HG02973 (cell line): ENCODE measurements at regions not wholly inside any gene's neighbourhood (a gene's known extent, or its start where the extent isn't known, plus 50 kb on each side); places are given as distances from the start of the nearest gene placed in this dataset.

ENCODE experiments used
- ATAC-seq: cut with Tn5 transposase; IDR thresholded peaks from one replicate; pipeline ENCODE4 v1.9.1; 2021; ENCODE audit warnings: moderate library complexity; ENCODE audit not compliant: unreplicated experiment

- ATAC-seq = no peak
Measured at GRCh38 chr9:89744255-89744648, 139.4 kb downstream of the GADD45G start.

- no peak for ATAC-seq
Measured at GRCh38 chr9:89744730-89745129, 139.9 kb downstream of the GADD45G start.

DNA sequence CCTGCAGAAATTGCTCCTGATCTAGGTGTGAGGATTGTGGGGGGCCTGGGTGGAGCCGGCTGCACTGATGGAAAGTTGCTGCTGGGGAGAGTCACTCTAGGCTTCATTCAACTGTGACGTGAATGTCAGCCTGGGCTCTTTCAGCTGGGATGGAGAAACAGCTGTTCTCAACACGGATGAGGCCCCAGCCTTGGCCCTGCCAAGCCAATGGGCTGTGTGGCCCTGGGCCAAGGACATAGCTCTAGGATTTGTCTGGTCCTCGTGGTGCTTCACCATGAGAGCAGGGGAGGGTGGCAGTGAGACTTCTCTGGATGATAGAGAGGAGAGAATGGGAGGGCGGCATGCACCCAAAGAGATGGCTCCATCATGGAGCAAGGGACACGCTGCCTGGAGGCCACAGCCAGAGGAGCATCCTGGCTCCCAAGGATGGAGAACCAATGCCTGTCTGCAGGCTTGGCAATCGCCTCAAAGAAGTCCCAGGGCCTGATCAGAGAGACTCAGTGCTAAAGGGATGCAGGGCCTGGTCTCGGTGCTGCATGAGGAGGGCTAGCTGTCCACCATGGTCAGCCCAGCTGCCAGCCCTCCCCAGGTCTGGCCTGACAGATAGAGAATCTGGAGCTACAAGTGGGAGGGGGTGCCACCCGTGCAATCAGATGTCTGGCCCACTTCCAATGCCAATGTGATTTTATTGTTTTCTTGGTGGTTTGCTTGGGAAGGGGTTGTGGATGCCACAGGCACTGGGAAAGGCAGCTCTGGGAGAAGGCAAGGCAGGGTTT is 141.0 kb downstream of the GADD45G start:
- ATAC-seq = no peak

DNA sequence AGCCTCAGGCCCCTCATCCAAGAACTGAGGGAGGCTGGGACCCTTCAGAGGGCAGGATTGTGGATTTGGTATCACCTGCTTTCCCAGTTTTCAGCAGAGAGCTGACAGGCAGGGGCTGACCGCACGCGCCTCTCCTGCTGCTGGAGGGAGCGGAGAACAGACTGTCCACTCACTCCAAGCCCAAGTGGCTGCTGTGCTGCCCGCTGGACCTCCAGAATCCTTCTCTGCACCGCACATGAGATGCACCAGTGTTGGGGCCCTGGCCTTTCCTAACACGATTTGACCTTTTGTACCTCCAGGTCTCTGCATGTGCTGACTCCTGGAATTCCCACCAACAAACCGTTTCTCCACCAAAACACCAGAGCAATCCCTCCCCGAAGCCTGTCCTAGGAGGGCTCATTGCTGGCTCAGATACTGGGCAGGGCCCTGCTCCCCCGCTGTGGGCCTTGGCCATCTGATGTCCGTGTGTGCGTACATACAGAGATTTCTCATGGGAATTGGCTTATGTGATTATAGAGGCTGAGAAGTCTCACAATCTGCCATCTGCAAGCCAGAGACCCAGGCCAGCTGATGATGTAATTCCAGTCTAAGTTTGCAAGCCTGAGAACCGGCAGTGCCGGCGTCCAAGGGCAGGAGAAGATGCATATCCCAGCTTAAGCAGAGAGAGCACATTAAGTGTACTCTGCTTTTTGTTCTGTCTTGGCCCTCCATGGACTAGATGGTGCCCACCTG is 141.7 kb downstream of the GADD45G start:
- no peak for ATAC-seq

DNA sequence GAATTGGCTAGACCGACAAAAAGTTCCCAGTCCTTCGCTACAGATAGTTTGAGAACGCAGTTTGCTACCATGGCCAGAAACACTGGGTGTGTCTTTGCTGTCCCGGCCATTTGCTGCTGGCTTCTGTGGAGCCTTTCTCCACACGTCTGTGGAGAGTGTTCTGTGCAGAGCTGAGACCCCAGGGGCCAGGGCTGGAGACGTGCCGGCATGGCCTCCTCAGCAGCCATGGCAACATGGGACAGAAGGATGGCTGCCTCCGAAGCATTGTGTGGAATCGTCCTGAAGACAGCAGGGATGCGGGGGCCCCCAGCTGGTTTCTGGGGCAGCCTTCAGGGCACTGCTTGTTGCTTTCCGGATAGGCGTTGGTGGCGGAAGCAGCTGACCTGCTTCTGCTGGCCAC is 142.8 kb downstream of the GADD45G start:
- no peak for ATAC-seq

DNA sequence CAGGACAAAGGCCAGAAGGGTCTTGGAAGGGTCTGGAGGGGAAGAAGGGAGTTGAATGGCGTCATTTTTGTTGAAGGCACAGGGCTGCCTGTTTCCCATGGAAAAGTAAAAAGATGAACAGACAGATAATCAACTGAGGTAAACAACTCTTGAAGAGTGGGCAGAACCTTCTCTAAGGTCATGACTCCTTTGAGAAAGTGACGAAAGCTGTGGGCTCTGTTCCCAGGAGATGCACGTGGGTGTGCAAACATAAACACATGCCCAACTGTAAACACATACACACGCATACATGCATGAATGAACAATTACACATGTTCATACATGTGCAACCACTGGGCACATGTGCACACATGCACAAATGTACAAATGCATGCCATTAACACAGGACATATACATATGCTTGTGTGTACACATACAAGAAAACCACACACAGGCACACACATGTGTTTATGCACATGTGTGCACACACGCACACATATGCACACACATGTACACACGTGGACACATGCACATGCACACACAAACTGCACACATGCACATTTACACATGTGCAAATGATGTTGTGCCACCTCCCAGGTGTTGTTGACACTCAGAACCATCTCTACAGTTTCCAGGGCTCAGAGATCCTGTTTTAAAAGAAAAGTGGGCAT is 143.3 kb downstream of the GADD45G start:
- ATAC-seq = no peak

- ATAC-seq = no peak
Measured at GRCh38 chr9:89748831-89749499, 144.2 kb downstream of the GADD45G start.

DNA sequence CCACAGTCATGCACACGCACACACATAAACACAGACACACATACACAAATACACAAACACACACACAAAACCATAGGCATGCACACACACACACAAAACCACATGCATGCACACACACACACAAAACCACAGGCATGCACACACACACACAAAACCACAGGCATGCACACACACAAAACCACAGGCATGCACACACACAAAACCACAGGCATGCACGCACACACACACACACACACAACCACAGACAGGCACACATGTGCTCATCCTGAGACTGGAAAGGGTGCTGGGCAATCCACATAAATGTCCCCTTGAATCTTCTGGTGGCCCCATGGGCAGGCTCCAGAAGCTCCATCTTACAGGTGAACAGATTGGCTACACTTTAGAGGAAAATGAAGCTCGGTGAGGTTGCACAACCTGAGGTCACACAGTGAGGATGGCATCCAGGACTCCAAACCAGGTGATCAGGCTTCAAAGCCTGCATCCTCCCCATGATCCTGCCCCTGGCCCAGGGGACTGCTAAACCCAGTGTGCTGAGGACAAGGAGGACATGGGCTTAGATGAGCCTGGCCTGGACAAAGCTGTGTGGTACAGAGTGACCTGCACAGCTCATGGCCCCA is 144.8 kb downstream of the GADD45G start:
- ATAC-seq = no peak

- ATAC-seq = no peak
Measured at GRCh38 chr9:89750117-89750791, 145.4 kb downstream of the GADD45G start.

GRCh38 chr9:89751079-89751825 is 146.4 kb downstream of the GADD45G start:
- no peak for ATAC-seq

DNA sequence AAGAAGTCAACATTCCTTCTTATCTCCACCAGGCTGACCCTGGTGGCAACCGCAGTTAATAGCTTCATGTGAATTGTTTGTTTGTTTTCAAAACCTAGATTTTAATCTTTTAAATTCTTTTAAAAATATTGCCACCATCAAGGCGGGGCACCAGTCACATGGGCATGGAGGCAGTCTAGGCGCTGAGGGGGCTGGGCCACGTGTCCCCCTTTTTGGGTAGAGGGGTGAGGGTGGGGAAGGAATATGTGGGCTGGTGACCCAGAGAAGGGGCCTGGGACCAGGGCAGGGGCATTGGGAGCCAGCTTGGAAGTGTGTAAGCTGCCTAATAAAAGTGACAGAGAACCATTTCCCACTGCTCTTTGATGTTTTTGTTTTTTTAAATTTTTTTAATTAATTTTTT is 147.3 kb downstream of the GADD45G start:
- ATAC-seq = no peak

- no peak for ATAC-seq
Measured at GRCh38 chr9:89753472-89754055, 148.8 kb downstream of the GADD45G start.

- ATAC-seq = no peak
Measured at GRCh38 chr9:89754193-89754592, 149.4 kb downstream of the GADD45G start.

GRCh38 chr9:89755821-89756220 is 151.0 kb downstream of the GADD45G start:
- ATAC-seq = no peak

DNA sequence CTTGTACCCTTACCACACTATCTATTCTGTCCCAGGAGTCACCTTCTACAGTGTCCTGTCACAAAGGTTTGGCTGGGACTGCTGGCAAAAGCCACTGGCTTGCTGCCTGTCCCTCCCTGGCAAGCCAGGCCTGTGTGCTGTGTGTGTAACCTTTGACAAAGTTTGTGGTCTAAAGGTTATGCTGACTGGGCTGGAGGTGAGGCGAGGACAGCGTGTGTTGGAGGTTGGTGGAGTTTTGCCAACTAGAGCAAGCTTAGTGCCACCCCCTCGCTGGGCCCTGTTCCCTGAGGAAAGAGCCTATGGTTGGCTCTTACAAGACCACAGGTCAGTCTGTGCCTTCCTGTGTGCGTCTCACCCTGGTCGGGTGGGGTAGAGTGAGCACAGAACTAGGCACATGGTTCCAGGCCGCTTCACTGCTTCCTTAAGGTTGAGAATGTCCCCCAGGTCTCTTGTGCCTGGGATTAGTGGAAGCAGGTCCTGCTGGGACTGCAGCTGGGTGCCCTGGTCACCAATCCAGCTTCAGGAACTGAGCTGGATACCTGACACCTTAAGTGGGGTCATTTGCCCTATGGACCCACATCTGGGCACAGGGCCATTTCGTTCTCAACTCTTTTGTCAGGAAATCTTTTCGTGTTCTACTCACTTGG is 152.2 kb downstream of the GADD45G start:
- ATAC-seq = no peak

DNA sequence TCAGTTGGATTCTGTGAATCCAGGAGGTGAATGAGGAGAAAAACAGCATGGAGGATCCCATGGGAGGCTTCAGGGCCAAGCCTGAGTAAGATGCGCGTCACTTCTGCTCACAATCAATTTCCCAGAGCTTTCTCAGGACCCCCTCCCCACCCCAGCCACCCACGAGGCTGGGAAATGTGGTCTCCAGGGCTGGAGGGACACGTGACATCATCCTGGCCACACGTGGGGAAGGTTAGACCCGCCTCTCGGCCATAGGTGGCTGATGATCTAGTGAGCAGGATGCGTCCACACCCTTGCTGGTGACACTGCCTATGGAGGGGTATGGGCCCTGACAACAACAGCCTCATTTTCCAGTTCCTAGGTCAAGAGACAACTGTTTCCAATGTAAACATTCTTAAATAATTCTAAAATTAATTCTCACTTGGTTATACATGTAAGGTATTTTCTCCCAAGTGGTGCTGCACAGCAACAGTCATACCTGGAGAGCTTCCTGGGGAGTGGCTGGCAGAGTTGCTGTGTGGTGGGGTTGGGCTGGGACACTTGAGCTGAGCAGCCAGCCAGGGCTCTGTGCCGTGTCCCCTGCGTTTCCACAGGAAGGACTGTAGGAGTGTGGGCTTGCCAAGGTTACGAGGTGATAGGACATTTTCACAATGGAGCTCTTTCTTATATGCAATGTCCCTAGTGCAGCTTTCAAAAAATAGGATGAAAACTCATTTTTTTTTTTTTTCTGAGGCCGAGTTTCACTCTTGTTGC is 153.1 kb downstream of the GADD45G start:
- no peak for ATAC-seq

GRCh38 chr9:89759572-89759971 is 154.8 kb downstream of the GADD45G start:
- no peak for ATAC-seq

GRCh38 chr9:89760123-89760522 is 155.3 kb downstream of the GADD45G start:
- no peak for ATAC-seq
